Neural progenitor cell (in vitro differentiated cells): ENCODE measurements at regions not wholly inside any gene's neighbourhood (a gene's known extent, or its start where the extent isn't known, plus 50 kb on each side); places are given as distances from the start of the nearest gene placed in this dataset.

Source experiments
- EZH2 ChIP-seq: fragments of 200-600 bp; sonication (generic); IDR thresholded peaks from 2 replicates; pipeline ENCODE4 v1.6.1; 2017; ENCODE audit warnings: antibody characterized with exemption, mild to moderate bottlenecking, moderate library complexity
- EZH2phosphoT487 ChIP-seq: fragments of 200-600 bp; sonication (generic); IDR thresholded peaks from 2 replicates; pipeline ENCODE4 v1.6.1; 2017; ENCODE audit warnings: antibody characterized with exemption
- TF ChIP-seq, protein P1 (sequence below): fragments of 200-600 bp; sonication (generic); IDR thresholded peaks from 2 replicates; pipeline ENCODE4 v1.5.1; 2017; ENCODE audit warnings: antibody characterized with exemption, mild to moderate bottlenecking

DNA sequence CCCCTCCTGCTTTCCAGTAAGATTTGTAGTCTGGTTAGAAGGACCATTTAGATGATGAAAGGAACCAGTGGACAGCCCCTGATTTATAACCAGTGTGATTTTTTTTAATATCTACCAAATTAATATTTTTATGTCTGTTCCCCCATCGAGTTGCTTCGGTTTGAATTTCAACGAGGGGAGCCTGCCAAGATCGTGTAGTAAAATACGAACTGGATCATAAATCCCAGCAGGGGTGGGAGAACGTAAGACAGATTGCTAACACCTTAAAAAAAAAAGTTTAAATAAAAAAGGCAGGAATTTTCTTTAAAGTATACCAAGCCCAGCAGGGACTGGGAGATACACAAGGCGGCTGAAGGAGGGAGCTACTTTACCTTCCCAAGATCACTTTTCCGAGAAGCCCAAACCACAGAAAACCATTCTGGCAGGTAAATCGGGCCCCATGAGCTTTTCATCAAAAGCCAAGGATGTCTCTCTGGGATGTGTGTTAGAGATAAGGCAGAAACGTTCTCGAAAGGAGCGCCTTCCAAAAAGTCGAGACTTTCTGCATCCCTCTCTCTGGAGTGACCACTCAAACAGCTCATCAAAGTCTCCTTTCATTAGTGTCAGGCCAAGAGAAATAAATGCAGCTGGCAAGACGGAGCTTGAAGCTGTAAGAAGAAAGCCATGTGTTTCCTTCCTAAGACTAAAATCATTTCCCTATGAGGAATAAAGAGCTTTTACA lies 270.5 kb upstream of the NFE2L3 start:
- TF ChIP-seq, protein P1, sequence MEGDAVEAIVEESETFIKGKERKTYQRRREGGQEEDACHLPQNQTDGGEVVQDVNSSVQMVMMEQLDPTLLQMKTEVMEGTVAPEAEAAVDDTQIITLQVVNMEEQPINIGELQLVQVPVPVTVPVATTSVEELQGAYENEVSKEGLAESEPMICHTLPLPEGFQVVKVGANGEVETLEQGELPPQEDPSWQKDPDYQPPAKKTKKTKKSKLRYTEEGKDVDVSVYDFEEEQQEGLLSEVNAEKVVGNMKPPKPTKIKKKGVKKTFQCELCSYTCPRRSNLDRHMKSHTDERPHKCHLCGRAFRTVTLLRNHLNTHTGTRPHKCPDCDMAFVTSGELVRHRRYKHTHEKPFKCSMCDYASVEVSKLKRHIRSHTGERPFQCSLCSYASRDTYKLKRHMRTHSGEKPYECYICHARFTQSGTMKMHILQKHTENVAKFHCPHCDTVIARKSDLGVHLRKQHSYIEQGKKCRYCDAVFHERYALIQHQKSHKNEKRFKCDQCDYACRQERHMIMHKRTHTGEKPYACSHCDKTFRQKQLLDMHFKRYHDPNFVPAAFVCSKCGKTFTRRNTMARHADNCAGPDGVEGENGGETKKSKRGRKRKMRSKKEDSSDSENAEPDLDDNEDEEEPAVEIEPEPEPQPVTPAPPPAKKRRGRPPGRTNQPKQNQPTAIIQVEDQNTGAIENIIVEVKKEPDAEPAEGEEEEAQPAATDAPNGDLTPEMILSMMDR, result no peak
- TF ChIP-seq EZH2phosphoT487 (no peak), EZH2 (no peak)
